ENCODE measurements at regions not wholly inside any gene's neighbourhood (a gene's known extent, or its start where the extent isn't known, plus 50 kb on each side); places are given as distances from the start of the nearest gene placed in this dataset.

GRCh38 chr3:72440491-72440890 lies 407.8 kb downstream of the SHQ1 start:
- Histone ChIP-seq H4K8ac (ENCODE audit: low read depth, low read length) (no peak overlapping the region), H3K4me3 (ENCODE audit: low read length) (no peak overlapping the region), H3K27me3 (ENCODE audit: insufficient read depth, low read length, poor library complexity) (no peaks in the 10 kb centered on the region), H3K79me1 (ENCODE audit: low read length) (peaks cover 13% of the 10 kb centered on the region), H2AK5ac (ENCODE audit: low read length) (no peak overlapping the region), H4K5ac (ENCODE audit: low read length) (no peak overlapping the region), H3K56ac (ENCODE audit: low read length) (no peak overlapping the region), H3K4ac (ENCODE audit: low read depth, low read length) (no peak overlapping the region), H2BK5ac (ENCODE audit: low read length) (no peak overlapping the region), H2BK15ac (replicated peaks; ENCODE audit: low read depth) (no peak overlapping the region), H3K4me1 (ENCODE audit: control insufficient read depth, low read depth, low read length) (peaks cover 11% of the 10 kb centered on the region), H3K9ac (ENCODE audit: low read length) (no peak overlapping the region), H3K27ac (ENCODE audit: low read depth, low read length) (no peak overlapping the region), H3K23ac (ENCODE audit: low read length) (no peak overlapping the region), H3K79me2 (ENCODE audit: control insufficient read depth, insufficient read depth, low read length) (peaks cover 89% of the 10 kb centered on the region), H3K18ac (ENCODE audit: low read length) (no peak overlapping the region), H3K4me2 (ENCODE audit: low read length) (no peak overlapping the region), H3K36me3 (ENCODE audit: control insufficient read depth, insufficient read depth, low read length) (peaks cover 2% of the 10 kb centered on the region), H2BK120ac (ENCODE audit: low read depth, low read length) (no peak overlapping the region)
- no peak for DNase-seq
- WGBS (ENCODE audit: extremely low coverage, insufficient coverage, low lambda C conversion rate): no CpG with 5 or more reads among the region's 4 CpGs

- Histone ChIP-seq H3K27ac (ENCODE audit: low read depth, low read length) (no peak overlapping the region), H2BK15ac (replicated peaks; ENCODE audit: low read depth) (no peak overlapping the region), H3K4ac (ENCODE audit: low read depth, low read length) (no peak overlapping the region), H3K56ac (ENCODE audit: low read length) (no peak overlapping the region), H3K4me2 (ENCODE audit: low read length) (no peak overlapping the region), H3K79me2 (ENCODE audit: control insufficient read depth, insufficient read depth, low read length) (peaks cover 91% of the 10 kb centered on the region), H3K4me1 (ENCODE audit: control insufficient read depth, low read depth, low read length) (peaks cover 11% of the 10 kb centered on the region), H3K4me3 (ENCODE audit: low read length) (no peak overlapping the region), H4K8ac (ENCODE audit: low read depth, low read length) (no peak overlapping the region), H2BK5ac (ENCODE audit: low read length) (no peak overlapping the region), H3K27me3 (ENCODE audit: insufficient read depth, low read length, poor library complexity) (no peaks in the 10 kb centered on the region), H3K36me3 (ENCODE audit: control insufficient read depth, insufficient read depth, low read length) (peaks cover 2% of the 10 kb centered on the region), H3K23ac (ENCODE audit: low read length) (no peak overlapping the region), H4K5ac (ENCODE audit: low read length) (no peak overlapping the region), H2BK120ac (ENCODE audit: low read depth, low read length) (no peak overlapping the region), H3K79me1 (ENCODE audit: low read length) (peaks cover 13% of the 10 kb centered on the region), H2AK5ac (ENCODE audit: low read length) (no peak overlapping the region), H3K18ac (ENCODE audit: low read length) (no peak overlapping the region), H3K9ac (ENCODE audit: low read length) (no peak overlapping the region)
- WGBS (ENCODE audit: extremely low coverage, insufficient coverage, low lambda C conversion rate): no CpG with 5 or more reads among the region's 5 CpGs
- no peak for DNase-seq
Measured at GRCh38 chr3:72439321-72440183, 408.7 kb downstream of the SHQ1 start.

- Histone ChIP-seq H4K5ac (ENCODE audit: low read length) (no peak overlapping the region), H3K9ac (ENCODE audit: low read length) (no peak overlapping the region), H3K79me2 (ENCODE audit: control insufficient read depth, insufficient read depth, low read length) (peaks cover 81% of the 10 kb centered on the region), H2BK5ac (ENCODE audit: low read length) (no peak overlapping the region), H3K4me3 (ENCODE audit: low read length) (no peak overlapping the region), H3K18ac (ENCODE audit: low read length) (no peak overlapping the region), H3K79me1 (ENCODE audit: low read length) (peaks cover 14% of the 10 kb centered on the region), H4K8ac (ENCODE audit: low read depth, low read length) (no peak overlapping the region), H3K36me3 (ENCODE audit: control insufficient read depth, insufficient read depth, low read length) (peaks cover 2% of the 10 kb centered on the region), H3K27me3 (ENCODE audit: insufficient read depth, low read length, poor library complexity) (no peaks in the 10 kb centered on the region), H3K56ac (ENCODE audit: low read length) (no peak overlapping the region), H3K4me2 (ENCODE audit: low read length) (no peak overlapping the region), H3K4me1 (ENCODE audit: control insufficient read depth, low read depth, low read length) (peaks cover 6% of the 10 kb centered on the region), H3K23ac (ENCODE audit: low read length) (no peak overlapping the region), H2AK5ac (ENCODE audit: low read length) (no peak overlapping the region), H2BK15ac (replicated peaks; ENCODE audit: low read depth) (no peak overlapping the region), H2BK120ac (ENCODE audit: low read depth, low read length) (no peak overlapping the region), H3K27ac (ENCODE audit: low read depth, low read length) (no peak overlapping the region), H3K4ac (ENCODE audit: low read depth, low read length) (no peak overlapping the region)
- no CpG with 5 or more reads among the region's 5 CpGs for WGBS (ENCODE audit: extremely low coverage, insufficient coverage, low lambda C conversion rate)
- DNase-seq: no peak
Measured at GRCh38 chr3:72437661-72438406, 410.4 kb downstream of the SHQ1 start.

GRCh38 chr3:72436863-72437592 lies 411.2 kb downstream of the SHQ1 start:
- H2BK5ac ChIP-seq (ENCODE audit: low read length): no peak overlapping the region
- peaks cover 81% of the 10 kb centered on the region for H3K79me2 ChIP-seq (ENCODE audit: control insufficient read depth, insufficient read depth, low read length)
- H3K36me3 ChIP-seq (ENCODE audit: control insufficient read depth, insufficient read depth, low read length): peaks cover 2% of the 10 kb centered on the region
- no peak overlapping the region for H2BK15ac ChIP-seq (replicated peaks; ENCODE audit: low read depth)
- H2AK5ac ChIP-seq (ENCODE audit: low read length): no peak overlapping the region
- H3K4me2 ChIP-seq (ENCODE audit: low read length): no peak overlapping the region
- no peak overlapping the region for H3K18ac ChIP-seq (ENCODE audit: low read length)
- H3K27ac ChIP-seq (ENCODE audit: low read depth, low read length): no peak overlapping the region
- peaks cover 14% of the 10 kb centered on the region for H3K79me1 ChIP-seq (ENCODE audit: low read length)
- no peak overlapping the region for H3K9ac ChIP-seq (ENCODE audit: low read length)
- H3K4me1 ChIP-seq (ENCODE audit: control insufficient read depth, low read depth, low read length): peaks cover 6% of the 10 kb centered on the region
- no peak overlapping the region for H3K23ac ChIP-seq (ENCODE audit: low read length)
- no peak overlapping the region for H3K4ac ChIP-seq (ENCODE audit: low read depth, low read length)
- H3K27me3 ChIP-seq (ENCODE audit: insufficient read depth, low read length, poor library complexity): no peaks in the 10 kb centered on the region
- no peak overlapping the region for H3K56ac ChIP-seq (ENCODE audit: low read length)
- no peak for DNase-seq
- no peak overlapping the region for H4K8ac ChIP-seq (ENCODE audit: low read depth, low read length)
- no CpG with 5 or more reads among the region's 7 CpGs for WGBS (ENCODE audit: extremely low coverage, insufficient coverage, low lambda C conversion rate)
- no peak overlapping the region for H2BK120ac ChIP-seq (ENCODE audit: low read depth, low read length)
- no peak overlapping the region for H4K5ac ChIP-seq (ENCODE audit: low read length)
- no peak overlapping the region for H3K4me3 ChIP-seq (ENCODE audit: low read length)

GRCh38 chr3:72434296-72434695 lies 413.9 kb downstream of the SHQ1 start:
- no peak overlapping the region for H3K4me2 ChIP-seq (ENCODE audit: low read length)
- no CpG with 5 or more reads among the region's 1 CpG for WGBS (ENCODE audit: extremely low coverage, insufficient coverage, low lambda C conversion rate)
- H3K79me1 ChIP-seq (ENCODE audit: low read length): peaks cover 16% of the 10 kb centered on the region
- DNase-seq: no peak
- no peaks in the 10 kb centered on the region for H3K27me3 ChIP-seq (ENCODE audit: insufficient read depth, low read length, poor library complexity)
- no peak overlapping the region for H3K27ac ChIP-seq (ENCODE audit: low read depth, low read length)
- no peak overlapping the region for H3K4me3 ChIP-seq (ENCODE audit: low read length)
- H3K18ac ChIP-seq (ENCODE audit: low read length): no peak overlapping the region
- H3K79me2 ChIP-seq (ENCODE audit: control insufficient read depth, insufficient read depth, low read length): peaks cover 75% of the 10 kb centered on the region
- no peak overlapping the region for H2BK5ac ChIP-seq (ENCODE audit: low read length)
- no peak overlapping the region for H3K56ac ChIP-seq (ENCODE audit: low read length)
- no peak overlapping the region for H2BK120ac ChIP-seq (ENCODE audit: low read depth, low read length)
- no peak overlapping the region for H3K4ac ChIP-seq (ENCODE audit: low read depth, low read length)
- H3K4me1 ChIP-seq (ENCODE audit: control insufficient read depth, low read depth, low read length): peaks cover 6% of the 10 kb centered on the region
- no peak overlapping the region for H3K9ac ChIP-seq (ENCODE audit: low read length)
- H2BK15ac ChIP-seq (replicated peaks; ENCODE audit: low read depth): no peak overlapping the region
- no peak overlapping the region for H4K8ac ChIP-seq (ENCODE audit: low read depth, low read length)
- H3K23ac ChIP-seq (ENCODE audit: low read length): no peak overlapping the region
- H4K5ac ChIP-seq (ENCODE audit: low read length): no peak overlapping the region
- H2AK5ac ChIP-seq (ENCODE audit: low read length): no peak overlapping the region
- peaks cover 2% of the 10 kb centered on the region for H3K36me3 ChIP-seq (ENCODE audit: control insufficient read depth, insufficient read depth, low read length)

Data from mesendoderm (in vitro differentiated cells).